ENCODE measurements at regions not wholly inside any gene's neighbourhood (a gene's known extent, or its start where the extent isn't known, plus 50 kb on each side); places are given as distances from the start of the nearest gene placed in this dataset.

DNA sequence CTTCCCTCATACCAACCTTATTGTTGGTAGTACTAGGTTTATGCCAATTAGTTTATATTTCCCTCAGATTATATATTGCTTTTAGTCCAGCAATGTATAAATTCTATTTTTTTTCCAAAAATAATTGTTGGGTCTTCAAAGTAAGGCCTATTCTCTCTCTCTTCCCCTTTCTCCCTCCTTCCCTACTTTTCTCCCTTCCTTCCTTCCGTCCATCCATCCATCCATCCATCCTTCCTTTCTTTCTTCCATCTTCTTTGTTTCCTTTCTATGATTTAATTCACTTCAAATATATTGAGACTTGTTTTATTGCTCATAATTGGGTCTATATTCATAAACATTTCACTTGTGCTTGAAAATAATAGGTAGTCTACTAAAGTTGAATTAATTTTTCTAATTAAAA is 1259.2 kb downstream of the FSCB start:
- DNase-seq = no peak

DNA sequence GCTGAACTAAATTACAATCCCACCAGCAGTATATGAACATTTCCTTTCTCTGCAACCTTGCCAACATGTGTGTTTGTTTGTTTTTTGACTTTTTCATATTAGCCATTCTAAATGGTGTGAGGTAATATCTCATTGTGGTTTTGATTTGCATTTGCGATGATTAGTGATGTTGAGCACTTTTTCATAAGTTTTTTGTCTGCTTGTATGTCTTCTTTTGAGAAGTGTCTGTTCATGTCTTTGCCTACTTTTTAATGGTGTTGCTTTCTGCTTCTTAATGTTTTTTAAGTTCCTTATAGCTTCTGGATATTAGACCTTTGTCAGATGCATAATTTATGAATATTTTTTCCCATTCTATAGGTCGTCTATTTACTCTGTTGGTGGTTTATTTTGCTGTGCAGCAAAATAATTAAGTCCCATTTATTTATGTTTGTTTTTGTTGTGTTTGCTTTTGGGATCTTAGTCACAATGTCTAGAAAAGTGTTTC is 1262.9 kb downstream of the FSCB start:
- DNase-seq = no peak

DNA sequence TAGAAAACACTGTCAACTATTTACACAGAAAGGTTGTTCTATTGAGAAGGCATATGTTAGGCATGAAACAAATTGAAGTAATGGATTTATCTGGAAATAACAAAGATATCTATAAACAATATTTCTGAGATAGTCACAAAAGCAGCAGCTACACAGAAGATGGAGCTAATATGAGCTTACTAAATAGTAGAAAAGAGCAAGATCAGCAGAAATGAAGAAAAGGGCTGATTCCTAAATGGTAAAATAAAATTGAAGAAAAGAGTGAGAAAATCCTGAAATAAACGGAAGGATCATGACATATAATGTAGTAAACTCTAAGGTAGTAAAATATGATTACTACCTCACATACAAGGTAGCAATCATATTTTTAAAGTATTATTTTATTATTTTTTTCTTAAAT is 1263.9 kb downstream of the FSCB start:
- no peak for DNase-seq

DNA sequence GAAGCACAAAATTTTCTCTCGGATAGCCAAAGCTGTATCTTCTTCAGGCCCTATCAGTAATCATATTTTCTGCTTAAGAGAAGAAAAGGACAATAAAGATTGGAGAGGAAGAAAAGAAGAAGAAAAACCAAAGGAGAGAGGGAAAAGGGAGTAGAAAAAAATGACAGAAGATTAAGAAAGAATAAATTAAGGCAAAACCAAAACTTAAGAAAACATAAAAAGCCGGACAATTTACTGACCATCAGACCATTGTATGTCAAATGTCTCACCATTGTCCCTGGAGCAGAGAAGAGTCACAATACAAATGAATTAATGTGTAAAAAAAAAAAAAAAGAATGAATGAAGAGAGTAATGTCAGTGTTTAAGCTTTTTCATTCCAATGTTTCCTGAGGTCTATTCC is 1274.8 kb downstream of the FSCB start:
- no peak for DNase-seq

DNA sequence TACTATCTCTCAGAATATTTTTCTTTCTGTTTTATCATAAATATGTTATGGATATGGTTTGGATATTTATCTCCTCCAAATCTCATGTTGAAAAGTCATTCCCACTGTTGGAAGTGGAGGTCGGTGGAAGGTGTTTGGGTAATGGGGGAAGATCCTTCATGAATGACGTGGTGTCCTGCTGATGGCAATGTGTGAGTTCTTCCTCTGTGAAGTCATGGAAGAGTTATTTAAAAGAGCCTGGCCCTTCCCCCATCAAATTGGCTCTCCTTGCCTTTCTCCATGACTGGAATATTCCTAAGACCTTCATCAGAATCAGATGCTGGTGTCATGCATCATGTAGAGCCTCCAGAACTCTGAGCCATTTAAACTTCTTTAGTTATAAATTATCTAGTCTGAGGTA is 1291.6 kb downstream of the FSCB start:
- no peak for DNase-seq

DNA sequence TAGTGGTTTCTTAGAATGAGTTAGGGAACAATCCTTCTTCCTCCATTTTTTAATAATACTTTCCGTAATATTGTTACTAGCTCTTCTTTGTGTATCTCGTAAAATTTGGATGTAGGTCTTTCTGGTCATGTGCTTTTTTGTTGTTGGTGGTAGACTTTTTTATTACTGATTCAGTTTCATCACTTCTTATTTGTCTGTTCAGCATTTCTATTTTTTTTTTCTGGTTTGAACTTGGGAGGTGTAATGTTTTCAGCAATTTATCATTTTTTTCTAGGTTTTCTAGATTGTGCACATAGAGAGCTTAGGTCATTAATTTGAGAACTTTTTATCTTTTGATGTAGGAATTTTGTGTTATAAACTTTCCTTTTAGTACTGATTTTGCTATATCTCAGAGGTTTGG is 1299.9 kb downstream of the FSCB start:
- DNase-seq = no peak

DNA sequence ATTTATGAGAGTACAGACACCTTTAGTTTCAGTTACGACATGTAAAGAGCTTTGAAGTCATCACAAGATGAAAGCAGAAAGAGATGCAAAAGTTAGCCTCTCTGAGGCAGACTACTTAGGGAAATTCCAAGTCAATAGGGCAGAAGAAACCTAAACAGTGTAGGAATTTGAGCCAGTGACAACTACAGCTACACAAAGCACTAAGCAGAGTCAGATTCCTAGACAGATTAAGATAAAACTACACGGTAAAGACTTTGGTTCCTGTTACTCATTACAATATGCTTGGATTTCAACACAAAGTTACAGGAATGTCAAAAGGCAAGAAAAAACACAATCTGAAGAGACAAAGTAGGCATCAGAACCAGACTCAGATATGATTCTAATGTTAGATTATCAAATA is 1302.3 kb downstream of the FSCB start:
- no peak for DNase-seq

DNA sequence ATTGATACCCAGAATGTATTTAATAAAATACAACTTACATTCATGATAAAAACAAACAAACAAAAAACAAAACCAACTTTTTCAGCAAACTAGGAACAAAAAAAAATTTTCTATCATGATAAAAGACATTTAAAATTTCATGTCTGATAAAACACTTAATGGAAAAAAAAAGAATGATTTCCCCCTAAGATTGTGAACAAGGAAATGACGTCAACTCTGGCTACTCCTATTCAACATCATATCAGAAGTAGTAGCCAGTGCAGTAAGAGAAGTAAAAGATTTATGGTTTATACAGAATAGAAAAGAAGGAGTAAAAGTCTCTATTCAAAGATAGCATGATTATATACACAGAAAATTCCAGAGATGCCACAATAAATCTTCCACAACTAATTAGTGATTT is 1306.6 kb downstream of the FSCB start:
- DNase-seq = no peak

DNA sequence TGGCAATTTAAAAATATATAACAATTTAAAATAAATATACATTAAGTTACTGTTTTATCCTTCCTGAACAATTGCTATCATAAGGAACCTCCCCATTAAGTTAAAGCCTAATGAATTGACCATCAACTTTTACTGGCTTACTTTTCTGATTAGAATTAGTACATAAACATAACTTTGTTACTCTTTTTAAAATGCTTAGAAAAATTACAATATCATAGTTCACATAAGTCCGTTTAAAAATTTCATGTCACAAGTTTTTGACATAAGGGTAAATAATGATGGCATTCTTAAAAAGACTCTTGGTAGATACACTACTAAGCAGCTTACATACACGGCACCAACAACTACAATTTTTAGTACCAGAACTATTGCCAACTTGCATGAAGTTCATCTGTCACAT is 1308.6 kb downstream of the FSCB start:
- DNase-seq = no peak

DNA sequence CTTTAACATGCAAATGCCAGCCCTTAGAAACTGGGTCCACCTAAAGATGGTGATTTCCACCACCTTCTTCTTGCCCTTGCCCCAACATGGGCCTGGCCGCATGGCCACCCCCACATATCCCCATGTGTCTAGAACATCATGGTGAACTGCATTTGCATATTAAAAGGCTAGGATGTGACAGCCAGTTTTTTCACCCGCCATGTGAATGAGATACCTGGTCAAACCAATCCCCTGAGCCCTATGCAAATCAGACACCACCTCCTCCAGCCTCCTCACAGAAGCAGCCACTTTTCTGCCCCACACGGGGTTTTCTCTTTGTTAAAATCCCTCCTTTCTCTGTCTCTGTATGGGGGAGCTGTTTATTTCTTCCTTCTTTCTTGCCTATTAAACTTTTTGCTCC is 1322.5 kb downstream of the FSCB start:
- DNase-seq = no peak

DNA sequence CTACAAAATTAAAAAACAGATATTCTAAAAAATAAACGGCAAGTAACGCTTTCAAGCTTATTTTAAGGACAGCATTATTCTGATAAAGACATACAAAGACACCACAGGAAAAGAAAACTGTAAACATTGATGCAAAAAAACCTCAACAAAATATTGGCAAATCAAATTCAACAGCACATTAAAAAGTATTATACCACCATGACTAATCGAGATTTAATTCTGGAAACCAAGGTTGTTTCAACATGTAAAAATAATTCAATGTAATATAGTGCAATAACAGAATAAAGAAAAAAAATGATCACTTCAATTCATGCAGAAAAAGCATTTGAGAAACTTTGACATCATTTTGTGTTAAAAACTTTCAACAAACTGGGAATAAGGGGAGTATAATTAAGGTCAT is 1323.2 kb downstream of the FSCB start:
- DNase-seq = no peak

DNA sequence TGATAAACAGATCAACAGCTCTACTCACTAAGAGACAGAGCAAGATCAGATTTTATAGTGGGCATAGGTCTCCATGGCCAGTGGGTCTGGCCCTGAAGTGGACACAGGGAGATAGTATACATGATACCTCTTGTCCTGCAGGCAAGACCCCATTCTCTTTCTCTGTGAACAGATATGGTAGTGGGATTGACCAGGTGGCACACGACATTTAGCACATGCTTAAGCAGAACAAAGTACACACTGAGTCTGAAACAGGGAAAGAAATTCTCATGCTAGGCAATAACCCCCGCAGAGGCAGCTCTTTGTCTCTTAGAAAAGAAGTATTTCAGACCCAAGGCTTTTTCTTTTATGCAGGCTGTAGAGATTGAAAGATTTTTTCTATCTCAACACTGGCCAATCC is 1331.2 kb downstream of the FSCB start:
- DNase-seq = no peak

DNA sequence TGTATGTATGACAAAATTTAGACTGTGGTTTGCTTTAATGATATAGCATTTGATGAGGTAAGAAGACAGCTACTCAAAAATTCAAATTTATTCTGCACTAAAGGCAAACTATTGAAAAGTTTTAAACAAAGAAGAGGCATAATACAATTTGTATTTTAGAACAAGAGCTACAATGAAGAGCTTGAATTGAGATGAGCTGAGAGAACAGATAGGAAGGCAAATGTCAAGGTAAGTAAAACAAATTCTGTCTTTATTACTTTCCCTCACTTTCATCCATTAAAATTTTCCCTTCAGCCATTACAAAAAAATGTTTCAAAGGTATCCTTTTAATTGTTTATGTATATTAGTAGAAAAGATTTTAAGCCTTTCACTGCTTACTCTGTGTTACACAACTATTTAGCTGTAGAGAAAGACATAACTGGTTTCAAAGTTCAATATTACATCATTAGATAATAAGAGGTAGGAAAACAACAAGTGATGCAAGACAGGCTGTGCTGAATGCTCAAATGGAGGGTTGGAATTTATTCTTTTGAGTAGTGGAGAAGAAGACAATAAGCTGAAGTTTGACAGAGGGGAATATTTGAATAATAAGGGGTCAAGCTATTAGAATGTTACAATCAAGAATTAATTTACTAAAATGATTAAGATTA is 1334.1 kb downstream of the FSCB start:
- DNase-seq = no peak

DNA sequence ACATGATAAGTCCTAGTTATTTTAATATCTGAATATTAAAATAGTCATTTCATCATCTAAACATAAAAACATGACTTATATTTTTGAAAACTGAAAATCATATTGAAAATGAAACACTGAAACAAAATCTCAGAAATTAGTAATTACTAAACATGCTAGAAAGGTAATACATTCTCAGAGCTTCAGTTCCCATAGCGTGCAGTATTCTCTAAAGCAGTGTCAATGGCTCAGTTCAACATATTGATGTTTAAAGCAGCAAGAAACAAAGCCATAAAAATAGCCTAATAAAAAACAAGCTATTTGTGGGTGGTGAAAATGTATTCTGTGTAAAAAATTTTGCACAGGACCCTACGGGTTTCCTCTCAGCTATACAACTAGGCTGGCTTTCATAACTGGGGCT is 1337.4 kb downstream of the FSCB start:
- no peak for DNase-seq

DNA sequence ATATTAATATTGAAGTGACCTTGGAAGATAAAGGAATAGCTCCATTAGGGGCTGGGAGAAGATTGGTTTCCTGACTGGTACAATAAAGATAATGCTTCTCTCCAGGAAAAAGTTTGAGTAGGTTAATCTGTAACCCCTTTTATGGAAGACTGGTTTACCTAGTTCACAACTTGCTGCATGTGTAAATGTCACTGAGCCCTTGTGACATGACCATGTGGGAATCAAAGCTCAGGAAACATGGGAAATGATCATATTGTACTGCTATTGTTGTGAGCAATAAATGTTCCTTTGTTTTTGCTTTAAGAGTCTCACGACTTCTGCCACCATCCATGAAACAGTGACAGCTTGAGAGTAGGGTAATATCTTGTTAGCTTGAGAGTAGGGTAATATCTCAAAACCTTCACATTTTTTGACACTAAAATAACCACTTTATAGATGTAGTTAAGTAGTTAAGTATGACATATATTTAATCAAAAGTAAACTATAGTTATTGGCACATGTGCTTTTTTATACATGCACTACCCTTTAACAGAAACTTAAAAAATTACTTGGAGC is 1338.6 kb downstream of the FSCB start:
- no peak for DNase-seq

DNA sequence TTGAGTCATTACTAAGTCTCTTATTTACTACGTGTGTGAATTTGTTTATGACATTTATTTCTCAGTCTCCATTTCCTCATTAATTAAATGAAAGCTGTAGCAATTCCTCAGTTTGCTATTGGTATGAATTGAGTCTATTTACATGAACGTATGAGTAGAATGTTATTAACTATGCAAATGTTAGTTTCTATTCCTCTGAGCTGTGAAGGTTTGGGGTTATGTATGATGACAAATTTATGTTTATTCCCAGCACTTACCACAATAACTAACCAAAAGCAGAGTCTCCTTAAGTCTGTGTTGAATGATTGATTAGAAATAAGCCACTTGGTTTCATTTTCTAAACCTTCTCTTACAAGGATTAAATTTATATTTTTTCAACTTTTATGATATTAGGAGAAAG is 1340.9 kb downstream of the FSCB start:
- DNase-seq = no peak

DNA sequence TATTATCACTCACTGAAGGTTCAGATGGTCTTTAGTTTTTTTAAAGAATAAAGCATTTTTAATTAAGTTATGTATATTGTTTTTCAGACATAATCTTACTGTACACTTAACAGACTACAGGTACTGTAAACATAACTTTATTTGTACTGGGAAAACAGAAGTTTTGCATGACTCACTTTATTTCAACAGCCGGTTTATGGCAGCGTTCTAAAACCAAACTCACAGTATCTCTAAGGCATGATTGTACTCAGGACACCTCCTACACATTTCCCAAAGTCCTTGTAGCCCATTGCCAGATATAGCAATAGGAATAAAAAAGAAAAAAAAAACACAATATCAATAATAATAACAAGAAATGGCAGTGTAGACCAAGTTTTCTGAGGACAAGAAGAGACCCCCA is 1341.4 kb downstream of the FSCB start:
- DNase-seq = no peak

DNA sequence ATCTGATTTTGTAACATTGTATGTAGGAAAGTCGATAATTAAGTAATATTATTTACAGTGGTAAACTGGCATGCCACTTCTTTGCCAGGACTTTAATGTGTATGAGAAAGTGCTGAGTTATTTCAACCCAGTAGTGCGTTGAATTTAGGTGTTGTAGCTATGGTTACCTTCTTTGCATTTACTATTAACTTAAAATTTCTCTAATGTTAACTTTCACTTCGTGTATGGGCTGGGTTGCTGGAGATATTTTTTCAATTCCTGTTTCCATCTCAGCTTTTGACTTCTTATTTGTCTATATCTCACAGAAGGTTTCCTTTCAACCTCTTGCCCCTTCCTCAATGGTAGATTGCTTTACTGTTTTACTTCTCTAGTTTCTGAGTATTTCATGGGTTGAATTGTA is 1345.6 kb downstream of the FSCB start:
- no peak for DNase-seq

DNA sequence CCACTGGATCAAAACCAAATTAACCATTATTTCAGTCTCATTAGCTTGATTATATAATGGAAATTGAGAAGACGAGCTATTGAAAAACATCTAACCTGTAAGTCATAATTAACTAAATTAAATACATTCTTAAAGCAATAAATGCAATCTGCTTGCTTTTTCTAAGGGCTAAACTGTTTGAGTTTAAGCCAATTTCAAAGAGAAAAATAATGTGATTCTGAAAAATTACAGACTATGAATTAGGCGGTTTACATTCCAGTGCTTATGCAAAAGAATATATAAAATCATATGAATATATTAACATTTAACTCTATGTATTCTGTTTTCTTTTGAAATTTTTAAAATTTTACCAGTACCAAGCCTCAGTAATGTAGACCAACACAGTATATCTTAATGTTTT is 1349.4 kb downstream of the FSCB start:
- DNase-seq = no peak

DNA sequence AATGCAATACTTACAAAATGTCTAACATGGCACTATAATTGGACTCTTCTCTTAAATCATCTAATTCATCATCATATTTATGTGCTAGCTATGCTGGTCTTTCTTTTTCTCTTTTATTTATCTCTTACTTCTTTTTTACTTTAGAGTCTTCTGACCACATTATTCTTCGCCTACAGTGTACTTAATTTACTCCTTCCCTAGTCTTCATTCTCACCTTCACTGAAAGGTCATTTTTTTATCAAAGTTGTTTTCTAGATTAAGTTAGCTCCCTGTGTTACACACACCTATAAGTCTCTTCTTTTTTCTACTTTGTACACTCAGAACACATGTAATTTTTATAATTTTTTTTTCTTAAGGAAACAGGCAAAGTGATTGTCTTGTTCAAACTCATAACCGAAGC is 1351.2 kb downstream of the FSCB start:
- DNase-seq = no peak

DNA sequence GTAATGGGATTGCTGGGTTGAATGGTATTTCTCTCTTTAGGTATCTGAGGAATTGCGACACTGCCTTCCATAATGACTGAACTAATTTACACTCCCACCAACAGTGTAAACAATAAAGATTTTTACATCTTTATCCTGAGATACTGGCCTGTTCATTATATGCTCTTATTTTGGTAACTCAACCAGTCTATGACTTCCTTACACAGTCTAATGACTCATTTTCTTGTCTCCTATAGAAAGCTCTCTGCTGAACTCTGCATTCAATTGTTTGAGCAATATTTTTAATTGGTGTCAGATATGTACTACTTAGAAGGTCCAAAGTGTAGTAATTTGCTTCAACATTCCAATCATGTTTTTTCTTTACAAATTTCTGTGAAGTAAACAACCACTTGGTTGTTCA is 1351.8 kb downstream of the FSCB start:
- DNase-seq = no peak

DNA sequence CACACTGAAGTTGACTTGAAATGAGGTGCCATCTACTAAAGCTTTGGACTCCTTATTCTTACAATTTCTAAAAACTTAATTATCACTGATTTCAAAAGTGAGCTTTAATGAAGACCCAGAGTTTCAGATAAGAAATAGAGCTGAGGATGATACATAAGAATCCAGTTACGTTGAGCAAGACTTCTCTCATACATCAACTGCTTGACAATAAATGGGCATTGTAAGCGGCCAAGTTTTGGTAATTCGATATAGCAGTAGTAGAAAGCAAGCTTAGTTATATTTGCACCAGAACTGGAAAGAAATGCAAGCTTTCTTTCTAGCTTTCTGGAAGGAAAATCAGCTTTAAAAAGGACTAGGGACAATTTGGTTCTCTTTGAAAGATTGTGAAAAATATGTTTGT is 1359.6 kb downstream of the FSCB start:
- no peak for DNase-seq

DNA sequence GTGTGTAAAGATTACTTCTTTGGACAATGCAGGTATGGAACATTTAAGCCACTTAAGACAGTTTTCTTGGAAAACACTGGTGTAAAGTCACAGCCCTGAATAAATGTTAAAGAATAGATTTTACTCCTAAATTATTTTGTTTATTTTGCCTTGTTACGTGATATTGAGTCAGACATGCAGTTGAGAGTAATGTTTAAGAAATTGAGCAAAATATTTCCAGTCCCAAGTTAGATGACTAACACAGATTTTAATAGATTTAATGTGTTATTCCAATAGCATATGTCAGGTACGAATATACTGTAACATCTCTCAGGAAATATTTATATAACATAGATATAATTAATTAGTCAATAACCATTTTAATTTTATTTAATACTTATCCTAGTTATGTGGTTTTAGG is 1361.7 kb downstream of the FSCB start:
- no peak for DNase-seq

DNA sequence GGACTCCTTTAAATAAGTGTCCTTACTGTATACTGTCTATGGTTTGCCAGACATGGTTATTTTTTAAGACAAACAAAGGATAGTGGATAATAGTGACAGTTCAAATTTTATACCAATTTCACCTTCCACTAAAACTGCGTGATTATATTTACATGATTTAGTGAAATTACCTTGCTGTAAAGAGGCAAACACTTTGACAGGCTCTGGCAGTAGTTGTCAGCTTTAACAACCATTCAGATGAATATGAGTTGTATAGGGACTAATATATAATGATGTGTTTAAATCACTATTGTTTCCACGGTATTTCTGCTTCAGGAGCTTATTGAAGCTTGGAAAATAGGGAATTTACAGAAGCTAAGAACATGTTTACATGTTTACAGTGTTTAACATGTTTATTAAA is 1364.0 kb downstream of the FSCB start:
- no peak for DNase-seq

DNA sequence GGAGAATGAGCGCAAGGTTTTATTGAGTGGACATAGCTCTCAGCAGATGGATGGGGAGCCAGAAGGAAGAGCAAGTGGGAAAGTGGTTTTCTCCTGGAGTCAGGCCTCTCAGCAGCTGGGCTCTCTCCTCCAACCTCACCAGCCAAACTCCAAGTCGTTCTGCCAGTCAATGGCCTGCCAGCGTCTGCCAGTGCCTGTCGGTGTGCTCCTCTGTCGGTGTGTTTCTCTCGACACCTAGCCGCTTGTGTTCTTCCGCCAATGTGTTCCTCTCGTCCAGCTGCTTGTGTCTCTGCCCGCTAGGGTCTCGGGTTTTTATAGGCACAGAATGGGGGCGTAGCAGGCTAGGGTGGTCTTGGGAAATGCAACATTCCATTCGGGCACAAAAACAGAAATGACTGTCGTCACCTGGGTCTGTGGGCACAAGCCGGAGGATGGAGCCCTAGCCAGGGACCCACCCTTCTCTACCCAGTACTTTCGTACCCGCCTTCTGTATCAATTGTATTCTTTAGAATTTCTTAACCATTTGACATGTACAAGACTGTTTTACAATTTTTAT is 1365.4 kb downstream of the FSCB start:
- no peak for DNase-seq
